SK-N-SH (cell line): ENCODE measurements at regions not wholly inside any gene's neighbourhood (a gene's known extent, or its start where the extent isn't known, plus 50 kb on each side); places are given as distances from the start of the nearest gene placed in this dataset.
A peak's percentile ranks its signal among the peaks of the same experiment; 100 is the strongest.
"Not testable (repeated sequence)": the region's sequence is repeated elsewhere in the genome, so short reads cannot be mapped to it uniquely, and the experiment has no call there.

Source experiments
- CTCF ChIA-PET: fragments of 300-600, 350-600 bp; formaldehyde crosslinking; extraction: SDS; loops from one replicate; lab custom pipeline; 2021; lab: Yijun Ruan, JAX
- POLR2A ChIA-PET: fragments of 350-600 bp; sonication (Branson Sonifier 250); formaldehyde crosslinking; extraction: SDS; loops from one replicate; lab custom pipeline; 2020; ENCODE audit warnings: antibody characterized with exemption, inconsistent platforms; lab: Yijun Ruan, JAX
- DNase-seq: peaks from one replicate; pipeline ENCODE4 v3.0.0; 2012
- H2AFZ ChIP-seq: fragments of 200-600 bp; sonication (generic); 2 replicates; pipeline ENCODE4 v1.8.1; 2016; ENCODE audit warnings: antibody characterized with exemption, mild to moderate bottlenecking, low read depth
- H3F3A ChIP-seq: fragments of 200-600 bp; sonication (generic); replicated peaks from 2 replicates; pipeline ENCODE3; 2016; ENCODE audit warnings: antibody characterized with exemption, mild to moderate bottlenecking; ENCODE audit not compliant: insufficient read depth
- H3K27ac ChIP-seq, 2 experiments: fragments of 200-500 bp in 1 of 2; fragments of 200-600 bp in 1 of 2; sonication (Bioruptor generic) in 1 of 2; sonication (generic), shearing (Covaris generic) in 1 of 2; 2 replicates each; pipeline versions ENCODE4 v1.5.1 to v1.6.1; 2014 to 2016; ENCODE audit warnings: low read depth in 2 of 2, inconsistent platforms in 1 of 2, low read length in 1 of 2, mild to moderate bottlenecking in 1 of 2, mixed read lengths in 1 of 2
- H3K27me3 ChIP-seq: fragments of 200-600 bp; sonication (generic), shearing (Covaris generic); 2 replicates; pipeline ENCODE4 v1.6.1; 2016; ENCODE audit warnings: mixed run types; ENCODE audit not compliant: insufficient read depth
- H3K36me3 ChIP-seq, 2 experiments: fragments of 200-500 bp in 1 of 2; fragments of 200-600 bp in 1 of 2; sonication (Bioruptor generic) in 1 of 2; sonication (generic) in 1 of 2; replicated peaks in 1 of 2; 2 replicates each; pipeline versions ENCODE3 to v1.5.1; 2014 to 2016; ENCODE audit warnings: low read length in 1 of 2, mild to moderate bottlenecking in 1 of 2; ENCODE audit not compliant: insufficient read depth in 2 of 2, control insufficient read depth in 1 of 2
- H3K4me1 ChIP-seq, 2 experiments: fragments of 200-500 bp in 1 of 2; fragments of 200-600 bp in 1 of 2; sonication (Bioruptor generic) in 1 of 2; sonication (generic), shearing (Covaris generic) in 1 of 2; 2 replicates each; pipeline versions ENCODE4 v1.5.1 to v1.6.1; 2014 to 2016; ENCODE audit warnings: low read depth in 1 of 2, low read length in 1 of 2, mixed run types in 1 of 2; ENCODE audit not compliant: insufficient read depth in 2 of 2, control insufficient read depth in 1 of 2
- H3K4me2 ChIP-seq: fragments of 200-600 bp; sonication (generic), shearing (Covaris generic); 2 replicates; pipeline ENCODE4 v1.6.1; 2017; ENCODE audit warnings: mixed run types
- H3K4me3 ChIP-seq, 2 experiments: fragments of 200-500 bp in 1 of 2; fragments of 200-600 bp in 1 of 2; sonication (Bioruptor generic) in 1 of 2; sonication (generic), shearing (Covaris generic) in 1 of 2; 2 replicates each; pipeline versions ENCODE4 v1.5.1 to v1.8.1; 2014 to 2016; ENCODE audit warnings: low read depth in 2 of 2, inconsistent platforms in 1 of 2, low read length in 1 of 2, mild to moderate bottlenecking in 1 of 2, mixed read lengths in 1 of 2, moderate library complexity in 1 of 2
- H3K79me2 ChIP-seq: fragments of 200-600 bp; sonication (generic); 2 replicates; pipeline ENCODE4 v1.8.1; 2017; ENCODE audit warnings: mild to moderate bottlenecking; ENCODE audit not compliant: insufficient read depth
- H3K9ac ChIP-seq: fragments of 200-600 bp; sonication (generic); 2 replicates; pipeline ENCODE4 v1.6.1; 2017; ENCODE audit warnings: mixed run types
- H3K9me2 ChIP-seq: fragments of 200-600 bp; sonication (generic); 2 replicates; pipeline ENCODE4 v1.6.1; 2017; ENCODE audit warnings: mixed run types
- H3K9me3 ChIP-seq: fragments of 200-600 bp; sonication (generic); 2 replicates; pipeline ENCODE4 v1.6.1; 2017; ENCODE audit warnings: mixed run types, mild to moderate bottlenecking, moderate library complexity
- H4K20me1 ChIP-seq: fragments of 200-600 bp; sonication (generic); 2 replicates; pipeline ENCODE4 v1.6.1; 2017; ENCODE audit warnings: mild to moderate bottlenecking, mixed run types; ENCODE audit not compliant: insufficient read depth
- CTCF ChIP-seq: fragments of 200-600 bp; sonication (generic); IDR thresholded peaks from 2 replicates; pipeline ENCODE4 v1.6.1; 2017; ENCODE audit warnings: antibody characterized with exemption, mild to moderate bottlenecking, moderate library complexity
- ELF1 ChIP-seq: IDR thresholded peaks from 2 replicates; pipeline ENCODE4 v1.4.0; 2012
- EP300 ChIP-seq, 2 experiments: IDR thresholded peaks; 2 replicates each; pipeline versions ENCODE4 v1.4.0 to v1.6.1; 2012; ENCODE audit warnings: borderline replicate concordance in 1 of 2, low read depth in 1 of 2, low read length in 1 of 2
- EZH2phosphoT487 ChIP-seq: fragments of 200-600 bp; sonication (generic); IDR thresholded peaks from 2 replicates; pipeline ENCODE4 v1.6.1; 2017; ENCODE audit warnings: low read depth, mixed run types, mild to moderate bottlenecking, antibody characterized with exemption, moderate library complexity, borderline replicate concordance
- FOXJ3 ChIP-seq: sonication (generic); formaldehyde crosslinking; IDR thresholded peaks from 2 replicates; pipeline ENCODE4 v1.5.1; 2020; ENCODE audit warnings: mild to moderate bottlenecking, missing genetic modification reagents
- NRF1 ChIP-seq: IDR thresholded peaks from 2 replicates; pipeline ENCODE4 v1.6.1; 2012; ENCODE audit warnings: low read depth, mild to moderate bottlenecking, low read length
- PBX3 ChIP-seq: IDR thresholded peaks from 2 replicates; pipeline ENCODE4; 2012
- RAD21 ChIP-seq: IDR thresholded peaks from 2 replicates; pipeline ENCODE4 v1.6.1; 2012; ENCODE audit warnings: mild to moderate bottlenecking, low read length
- SIN3A ChIP-seq: IDR thresholded peaks from 2 replicates; pipeline ENCODE4 v1.6.1; 2012; ENCODE audit warnings: low read depth, mild to moderate bottlenecking, low read length, moderate library complexity, borderline replicate concordance
- SMC3 ChIP-seq: IDR thresholded peaks from 2 replicates; pipeline ENCODE4 v1.6.1; 2012; ENCODE audit warnings: low read depth, low read length, improper control_type of control experiment
- YY1 ChIP-seq: IDR thresholded peaks from 2 replicates; pipeline ENCODE4 v1.4.0; 2012; ENCODE audit warnings: low read depth, mild to moderate bottlenecking
- ZBTB33 ChIP-seq: IDR thresholded peaks from 2 replicates; pipeline ENCODE4 v1.4.0; 2012; ENCODE audit warnings: low read depth, borderline replicate concordance
- WGBS: methylation state at CpG from one replicate; pipeline ENCODE4 v1.1.6; 2017; ENCODE audit warnings: low lambda C conversion rate; 5-methylcytosine and 5-hydroxymethylcytosine counted together
- TF ChIP-seq, protein P1 (sequence below): fragments of 150-350 bp; IDR thresholded peaks from 2 replicates; pipeline ENCODE4 v1.6.1; 2016; ENCODE audit warnings: mild to moderate bottlenecking, low read depth, low read length

DNA sequence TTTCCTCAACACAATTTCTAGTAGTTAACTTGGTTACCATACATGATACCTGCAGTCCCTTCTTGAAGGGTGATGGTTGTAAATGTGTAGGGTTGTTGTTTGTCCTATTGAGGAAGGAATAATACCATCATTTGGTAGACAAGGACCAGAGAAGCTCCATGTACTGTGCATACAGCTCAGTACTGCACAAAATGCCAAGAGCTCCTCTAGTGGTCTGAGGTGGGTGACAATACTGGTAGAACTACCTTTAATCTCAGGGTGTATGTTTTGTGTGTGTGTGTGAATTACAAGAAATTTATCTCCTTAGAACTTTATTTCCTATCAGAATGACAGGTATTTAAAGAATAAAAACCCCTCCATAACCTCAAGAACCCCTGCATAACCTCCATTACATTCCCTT, 575.3 kb downstream of the TMTC2 start:
- no peaks in the 10 kb centered on the region for H3K9me2 ChIP-seq
- no peak overlapping the region for H2AFZ ChIP-seq
- no peaks in the 10 kb centered on the region for H3K9me3 ChIP-seq
- H3K27me3 ChIP-seq = no peaks in the 10 kb centered on the region
- no peak for DNase-seq
- no peak overlapping the region for H3K4me2 ChIP-seq
- no peak for TF ChIP-seq FOXJ3 (CRISPR knock-in tag)
- peak; percentile 17; the same call in 1 of the 2 replicates for TF ChIP-seq CTCF
- TF ChIP-seq RAD21 = peak; percentile 32; the same call in 1 of the 2 replicates
- no peak for TF ChIP-seq EP300 (IDR thresholded peaks at IDR 0.05; ENCODE audit: borderline replicate concordance in 1 of 2, low read depth in 1 of 2, low read length in 1 of 2)
- no peak for TF ChIP-seq EZH2phosphoT487
- TF ChIP-seq NRF1 = no peak
- no peak for TF ChIP-seq ZBTB33
- no peaks in the 10 kb centered on the region for H3K79me2 ChIP-seq
- H3K27ac ChIP-seq = no peak overlapping the region
- no peaks in the 10 kb centered on the region for H3K4me1 ChIP-seq
- H3K4me3 ChIP-seq = no peak overlapping the region
- H3K36me3 ChIP-seq = no peaks in the 10 kb centered on the region
- no peaks in the 10 kb centered on the region for H3F3A ChIP-seq
- ChIA-PET POLR2A (no interaction called here), CTCF (interaction anchor here (1.9 kb wide), 1 partner anchor 16 kb away, joined by 5 read pairs; no protein-coding TSS in a partner anchor)
- H4K20me1 ChIP-seq = no peaks in the 10 kb centered on the region
- no peak overlapping the region for H3K9ac ChIP-seq

GRCh38 chr12:83260126-83260525, 573.4 kb downstream of the TMTC2 start:
- H3K9me3 ChIP-seq, H3K4me3 ChIP-seq, H3K27me3 ChIP-seq, CTCF ChIA-PET, POLR2A ChIA-PET, H2AFZ ChIP-seq, H3F3A ChIP-seq, H3K36me3 ChIP-seq, H3K79me2 ChIP-seq, H3K9me2 ChIP-seq, H3K4me2 ChIP-seq, H3K4me1 ChIP-seq, DNase-seq, H3K27ac ChIP-seq, H3K9ac ChIP-seq, H4K20me1 ChIP-seq: not testable (repeated sequence)
- 63% methylated on average over 3 of the region's 3 CpGs for WGBS

DNA sequence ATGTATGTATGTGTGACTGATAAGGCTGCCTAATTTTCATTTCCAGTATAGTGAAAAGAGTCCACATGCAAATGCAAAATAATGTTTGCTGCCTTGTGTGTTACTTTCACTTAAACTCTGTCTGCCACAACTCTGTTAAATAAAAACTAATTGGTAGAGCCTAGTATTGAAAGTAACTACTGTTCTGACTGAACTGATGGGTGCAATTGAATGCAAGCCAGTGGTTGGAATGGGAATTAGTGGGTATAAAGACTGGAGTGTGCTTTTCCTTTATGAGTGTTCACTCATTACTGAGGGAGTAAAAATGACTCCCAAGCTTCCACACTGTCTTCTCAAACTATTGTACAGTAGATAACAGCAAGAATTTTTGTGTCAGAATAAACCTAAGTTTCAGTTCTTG, 571.0 kb downstream of the TMTC2 start:
- ChIA-PET POLR2A (no interaction called here), CTCF (interaction anchor here (0.5 kb wide), 1 partner anchor 1301 kb away, joined by 3 read pairs; no protein-coding TSS in a partner anchor)
- no peaks in the 10 kb centered on the region for H3K36me3 ChIP-seq
- no peaks in the 10 kb centered on the region for H4K20me1 ChIP-seq
- H3K79me2 ChIP-seq = no peaks in the 10 kb centered on the region
- no peaks in the 10 kb centered on the region for H3K9me2 ChIP-seq
- no peak for DNase-seq
- no peak overlapping the region for H3K9ac ChIP-seq
- TF ChIP-seq PBX3 = no peak
- no peak for TF ChIP-seq RAD21
- TF ChIP-seq, protein P1, sequence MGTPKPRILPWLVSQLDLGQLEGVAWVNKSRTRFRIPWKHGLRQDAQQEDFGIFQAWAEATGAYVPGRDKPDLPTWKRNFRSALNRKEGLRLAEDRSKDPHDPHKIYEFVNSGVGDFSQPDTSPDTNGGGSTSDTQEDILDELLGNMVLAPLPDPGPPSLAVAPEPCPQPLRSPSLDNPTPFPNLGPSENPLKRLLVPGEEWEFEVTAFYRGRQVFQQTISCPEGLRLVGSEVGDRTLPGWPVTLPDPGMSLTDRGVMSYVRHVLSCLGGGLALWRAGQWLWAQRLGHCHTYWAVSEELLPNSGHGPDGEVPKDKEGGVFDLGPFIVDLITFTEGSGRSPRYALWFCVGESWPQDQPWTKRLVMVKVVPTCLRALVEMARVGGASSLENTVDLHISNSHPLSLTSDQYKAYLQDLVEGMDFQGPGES = no peak
- TF ChIP-seq SIN3A = no peak
- no peak for TF ChIP-seq SMC3
- no peak for TF ChIP-seq EZH2phosphoT487
- no peak for TF ChIP-seq YY1
- TF ChIP-seq ELF1 = no peak
- no peak for TF ChIP-seq EP300 (IDR thresholded peaks at IDR 0.05; ENCODE audit: borderline replicate concordance in 1 of 2, low read depth in 1 of 2, low read length in 1 of 2)
- TF ChIP-seq, all 33 proteins: peak for 0
- Histone ChIP-seq H2AFZ (no peak overlapping the region), H3K4me1 (no peaks in the 10 kb centered on the region), H3K4me3 (no peak overlapping the region), H3F3A (no peaks in the 10 kb centered on the region), H3K4me2 (no peak overlapping the region), H3K9me3 (no peaks in the 10 kb centered on the region), H3K27ac (no peak overlapping the region), H3K27me3 (no peaks in the 10 kb centered on the region)
